Sigmoid colon (tissue), 6 donors: ENCODE measurements at regions not wholly inside any gene's neighbourhood (a gene's known extent, or its start where the extent isn't known, plus 50 kb on each side); places are given as distances from the start of the nearest gene placed in this dataset.

Source experiments
- DNase-seq: peaks from one replicate; pipeline ENCODE4 v3.0.0-alpha.2; 2019
- H3K27ac ChIP-seq, 4 donors: fragments of 200-600 bp; sonication (generic); one replicate each; pipeline ENCODE4 v1.5.1; 2016 to 2019; ENCODE audit warnings: mild to moderate bottlenecking in 1 of 4
- H3K27me3 ChIP-seq, 3 donors: fragments of 200-600 bp; sonication (generic); one replicate each; pipeline ENCODE4 v1.5.1; 2019; ENCODE audit warnings: mild to moderate bottlenecking in 1 of 3
- H3K36me3 ChIP-seq, 4 donors: fragments of 200-600 bp; sonication (generic); one replicate each; pipeline ENCODE4 v1.5.1; 2016 to 2019
- H3K4me1 ChIP-seq, 4 donors: fragments of 200-600 bp; sonication (generic); one replicate each; pipeline ENCODE4 v1.5.1; 2017 to 2019
- H3K4me3 ChIP-seq, 4 donors: fragments of 200-600 bp; sonication (generic); one replicate each; pipeline ENCODE4 v1.5.1; 2017 to 2019; ENCODE audit warnings: mild to moderate bottlenecking in 2 of 4, moderate library complexity in 1 of 4
- H3K9me3 ChIP-seq, 4 donors: fragments of 200-600 bp in 3 of 4; sonication (generic) in 3 of 4; one replicate each; pipeline versions ENCODE4 v1.5.1 to v1.6.1; 2013 to 2019
- EP300 ChIP-seq, 4 donors: sonication (generic); formaldehyde crosslinking; IDR thresholded peaks; one replicate each; pipeline ENCODE4 v1.6.1; 2017; ENCODE audit warnings: antibody characterized with exemption in 4 of 4
- POLR2A ChIP-seq, 2 donors: fragments of 450-650 bp; IDR thresholded peaks; one replicate each; pipeline ENCODE4 v1.6.1; 2016; ENCODE audit warnings: antibody characterized with exemption in 2 of 2, mild to moderate bottlenecking in 2 of 2, moderate library complexity in 2 of 2
- POLR2AphosphoS5 ChIP-seq, 4 donors: sonication (generic); formaldehyde crosslinking; IDR thresholded peaks; one replicate each; pipeline ENCODE4 v1.6.1; 2017; ENCODE audit warnings: antibody characterized with exemption in 4 of 4
- WGBS, 2 donors: extraction: QIAGEN DNeasy Blood & Tissue Kit; methylation state at CpG; one replicate each; pipeline ENCODE4 v1.1.7; 2013; 5-methylcytosine and 5-hydroxymethylcytosine counted together
- intact Hi-C: fragments of 100-400 bp; cut with DNase I; formaldehyde crosslinking; loops from one replicate; pipeline ENCODE4 v1.15.1; 2023
- TF ChIP-seq, protein P1 (sequence below), 4 experiments: fragments of 450-650 bp in 3 of 4; fragments of 200-600 bp in 1 of 4; IDR thresholded peaks; one replicate each; pipeline ENCODE4 v1.5.1; 2016 to 2019; ENCODE audit warnings: antibody characterized with exemption in 4 of 4, mild to moderate bottlenecking in 3 of 4, moderate library complexity in 2 of 4
- donor health status: healthy with polysubstance abuse.
- donor health status: healthy.

- Histone ChIP-seq H3K36me3 (no peaks in the 10 kb centered on the region), H3K9me3 (no peaks in the 10 kb centered on the region), H3K4me1 (no peaks in the 10 kb centered on the region), H3K27me3 (no peaks in the 10 kb centered on the region), H3K4me3 (no peak overlapping the region), H3K27ac (no peak overlapping the region)
- WGBS, 2 donors, result 27 to 61% methylated on average over 3 of the region's 3 CpGs
- no peak for DNase-seq
- TF ChIP-seq EP300 (IDR thresholded peaks at IDR 0.05) (no peak), POLR2A (IDR thresholded peaks at IDR 0.05) (no peak), POLR2AphosphoS5 (IDR thresholded peaks at IDR 0.05) (no peak)
- TF ChIP-seq, protein P1, sequence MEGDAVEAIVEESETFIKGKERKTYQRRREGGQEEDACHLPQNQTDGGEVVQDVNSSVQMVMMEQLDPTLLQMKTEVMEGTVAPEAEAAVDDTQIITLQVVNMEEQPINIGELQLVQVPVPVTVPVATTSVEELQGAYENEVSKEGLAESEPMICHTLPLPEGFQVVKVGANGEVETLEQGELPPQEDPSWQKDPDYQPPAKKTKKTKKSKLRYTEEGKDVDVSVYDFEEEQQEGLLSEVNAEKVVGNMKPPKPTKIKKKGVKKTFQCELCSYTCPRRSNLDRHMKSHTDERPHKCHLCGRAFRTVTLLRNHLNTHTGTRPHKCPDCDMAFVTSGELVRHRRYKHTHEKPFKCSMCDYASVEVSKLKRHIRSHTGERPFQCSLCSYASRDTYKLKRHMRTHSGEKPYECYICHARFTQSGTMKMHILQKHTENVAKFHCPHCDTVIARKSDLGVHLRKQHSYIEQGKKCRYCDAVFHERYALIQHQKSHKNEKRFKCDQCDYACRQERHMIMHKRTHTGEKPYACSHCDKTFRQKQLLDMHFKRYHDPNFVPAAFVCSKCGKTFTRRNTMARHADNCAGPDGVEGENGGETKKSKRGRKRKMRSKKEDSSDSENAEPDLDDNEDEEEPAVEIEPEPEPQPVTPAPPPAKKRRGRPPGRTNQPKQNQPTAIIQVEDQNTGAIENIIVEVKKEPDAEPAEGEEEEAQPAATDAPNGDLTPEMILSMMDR (IDR thresholded peaks at IDR 0.05), result no peak
- intact Hi-C loops, result no loop called here
Measured at GRCh38 chr4:130233377-130234047, 1137.6 kb downstream of the C4orf33 start.

- Histone ChIP-seq H3K36me3 (no peaks in the 10 kb centered on the region), H3K4me3 (no peak overlapping the region), H3K4me1 (no peaks in the 10 kb centered on the region), H3K9me3 (no peaks in the 10 kb centered on the region), H3K27me3 (no peaks in the 10 kb centered on the region), H3K27ac (no peak overlapping the region)
- intact Hi-C loops, result no loop called here
- no peak for DNase-seq
- WGBS, 2 donors, result 24 to 64% methylated on average over 3 of the region's 3 CpGs
- TF ChIP-seq, protein P1 (IDR thresholded peaks at IDR 0.05), result no peak
- TF ChIP-seq POLR2AphosphoS5 (IDR thresholded peaks at IDR 0.05), result no peak
- no peak for TF ChIP-seq POLR2A (IDR thresholded peaks at IDR 0.05)
- no peak for TF ChIP-seq EP300 (IDR thresholded peaks at IDR 0.05)
Measured at GRCh38 chr4:130238121-130238520, 1142.2 kb downstream of the C4orf33 start.

DNA sequence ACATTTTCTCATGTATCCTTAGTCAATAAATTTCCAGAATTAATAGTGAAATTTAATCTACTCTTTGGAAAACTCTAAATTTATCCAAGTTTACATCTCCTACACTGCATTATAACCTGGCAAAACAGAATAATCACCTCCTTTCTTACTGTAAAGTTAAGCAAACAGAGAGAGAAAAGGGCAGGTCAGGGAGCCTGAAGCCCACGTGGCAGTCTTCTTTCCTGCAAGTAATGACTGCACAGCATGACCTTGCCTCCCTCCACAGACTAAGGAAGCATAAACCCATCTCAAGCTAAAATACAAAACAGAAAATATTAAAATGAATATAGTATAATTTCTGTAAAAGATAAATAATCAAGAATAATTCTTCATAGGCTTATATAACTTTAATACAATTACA, 1153.0 kb downstream of the C4orf33 start:
- Histone ChIP-seq H3K9me3 (peaks cover 0 to 4% (median 0%) of the 10 kb centered on the region in 4 donors), H3K36me3 (no peaks in the 10 kb centered on the region), H3K27me3 (no peaks in the 10 kb centered on the region), H3K4me1 (no peaks in the 10 kb centered on the region), H3K27ac (no peak overlapping the region), H3K4me3 (no peak overlapping the region)
- DNase-seq, result no peak
- WGBS, 2 donors, result 8 to 18% methylated on average over 1 of the region's 1 CpG
- intact Hi-C loops, result no loop called here
- TF ChIP-seq EP300 (IDR thresholded peaks at IDR 0.05) (no peak), POLR2AphosphoS5 (IDR thresholded peaks at IDR 0.05) (no peak), POLR2A (IDR thresholded peaks at IDR 0.05) (no peak)
- TF ChIP-seq, protein P1 (IDR thresholded peaks at IDR 0.05), result no peak

- H3K27ac ChIP-seq, result no peak overlapping the region
- intact Hi-C loops, result no loop called here
- no peaks in the 10 kb centered on the region for H3K27me3 ChIP-seq
- no peaks in the 10 kb centered on the region for H3K36me3 ChIP-seq
- H3K4me3 ChIP-seq, result no peak overlapping the region
- WGBS, 2 donors, result 31 to 57% methylated on average over 2 of the region's 2 CpGs
- TF ChIP-seq POLR2A (IDR thresholded peaks at IDR 0.05), result no peak
- TF ChIP-seq EP300 (IDR thresholded peaks at IDR 0.05), result no peak
- TF ChIP-seq, protein P1 (IDR thresholded peaks at IDR 0.05), result no peak
- TF ChIP-seq POLR2AphosphoS5 (IDR thresholded peaks at IDR 0.05), result no peak
- H3K9me3 ChIP-seq, result no peaks in the 10 kb centered on the region
- no peak for DNase-seq
- no peaks in the 10 kb centered on the region for H3K4me1 ChIP-seq
Measured at GRCh38 chr4:130257271-130257670, 1161.3 kb downstream of the C4orf33 start.

DNA sequence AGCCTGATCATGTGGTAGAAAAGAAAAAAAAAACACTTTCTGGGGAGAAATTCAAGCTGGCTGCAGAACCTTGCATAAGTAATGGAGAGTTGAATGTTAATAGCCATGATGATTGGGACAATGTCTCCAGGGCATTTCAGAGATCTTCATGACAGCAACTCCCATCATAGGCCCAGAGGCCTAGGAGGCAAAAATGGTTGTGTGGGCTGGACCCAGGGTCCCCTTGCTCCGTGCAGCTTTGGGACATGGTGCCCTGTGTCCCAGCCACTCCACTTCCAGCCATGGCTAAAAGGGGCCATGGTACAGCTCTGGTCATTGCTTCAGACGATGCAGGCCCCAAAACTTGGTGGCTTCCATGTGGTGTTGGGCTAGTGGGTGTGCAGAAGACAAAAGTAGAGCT, 1170.9 kb downstream of the C4orf33 start:
- DNase-seq, result no peak
- intact Hi-C loops, result no loop called here
- Histone ChIP-seq H3K27ac (no peak overlapping the region), H3K4me1 (no peaks in the 10 kb centered on the region), H3K36me3 (no peaks in the 10 kb centered on the region), H3K27me3 (no peaks in the 10 kb centered on the region), H3K9me3 (no peaks in the 10 kb centered on the region), H3K4me3 (no peak overlapping the region)
- TF ChIP-seq POLR2AphosphoS5 (IDR thresholded peaks at IDR 0.05) (no peak), POLR2A (IDR thresholded peaks at IDR 0.05) (no peak), EP300 (IDR thresholded peaks at IDR 0.05) (no peak)
- TF ChIP-seq, protein P1 (IDR thresholded peaks at IDR 0.05), result no peak
- 44 to 69% methylated on average over 2 of the region's 2 CpGs for WGBS, 2 donors
